ENCODE measurements at regions not wholly inside any gene's neighbourhood (a gene's known extent, or its start where the extent isn't known, plus 50 kb on each side); places are given as distances from the start of the nearest gene placed in this dataset.

- TF ChIP-seq, protein P1, sequence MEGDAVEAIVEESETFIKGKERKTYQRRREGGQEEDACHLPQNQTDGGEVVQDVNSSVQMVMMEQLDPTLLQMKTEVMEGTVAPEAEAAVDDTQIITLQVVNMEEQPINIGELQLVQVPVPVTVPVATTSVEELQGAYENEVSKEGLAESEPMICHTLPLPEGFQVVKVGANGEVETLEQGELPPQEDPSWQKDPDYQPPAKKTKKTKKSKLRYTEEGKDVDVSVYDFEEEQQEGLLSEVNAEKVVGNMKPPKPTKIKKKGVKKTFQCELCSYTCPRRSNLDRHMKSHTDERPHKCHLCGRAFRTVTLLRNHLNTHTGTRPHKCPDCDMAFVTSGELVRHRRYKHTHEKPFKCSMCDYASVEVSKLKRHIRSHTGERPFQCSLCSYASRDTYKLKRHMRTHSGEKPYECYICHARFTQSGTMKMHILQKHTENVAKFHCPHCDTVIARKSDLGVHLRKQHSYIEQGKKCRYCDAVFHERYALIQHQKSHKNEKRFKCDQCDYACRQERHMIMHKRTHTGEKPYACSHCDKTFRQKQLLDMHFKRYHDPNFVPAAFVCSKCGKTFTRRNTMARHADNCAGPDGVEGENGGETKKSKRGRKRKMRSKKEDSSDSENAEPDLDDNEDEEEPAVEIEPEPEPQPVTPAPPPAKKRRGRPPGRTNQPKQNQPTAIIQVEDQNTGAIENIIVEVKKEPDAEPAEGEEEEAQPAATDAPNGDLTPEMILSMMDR (conservative IDR thresholded peaks at IDR 0.05; ENCODE audit: low read length), result no peak
- TF ChIP-seq EZH2phosphoT487 (IDR thresholded peaks at IDR 0.05; ENCODE audit: borderline replicate concordance, low read depth, low read length), result no peak
These were observed 241.6 kb downstream of the RPIA start for GRCh38 chr2:88933091-88933490.

Measured in OCI-LY7 (cell line).